ENCODE measurements at regions not wholly inside any gene's neighbourhood (a gene's known extent, or its start where the extent isn't known, plus 50 kb on each side); places are given as distances from the start of the nearest gene placed in this dataset.
"Not testable (repeated sequence)": the region's sequence is repeated elsewhere in the genome, so short reads cannot be mapped to it uniquely, and the experiment has no call there.

- no peak for DNase-seq
These were observed 616.5 kb downstream of the C6orf118 start for GRCh38 chr6:164692772-164693510.

GRCh38 chr6:164690702-164691500 lies 618.5 kb downstream of the C6orf118 start:
- DNase-seq, result no peak

GRCh38 chr6:164690241-164690640 lies 619.2 kb downstream of the C6orf118 start:
- DNase-seq, result no peak

DNA sequence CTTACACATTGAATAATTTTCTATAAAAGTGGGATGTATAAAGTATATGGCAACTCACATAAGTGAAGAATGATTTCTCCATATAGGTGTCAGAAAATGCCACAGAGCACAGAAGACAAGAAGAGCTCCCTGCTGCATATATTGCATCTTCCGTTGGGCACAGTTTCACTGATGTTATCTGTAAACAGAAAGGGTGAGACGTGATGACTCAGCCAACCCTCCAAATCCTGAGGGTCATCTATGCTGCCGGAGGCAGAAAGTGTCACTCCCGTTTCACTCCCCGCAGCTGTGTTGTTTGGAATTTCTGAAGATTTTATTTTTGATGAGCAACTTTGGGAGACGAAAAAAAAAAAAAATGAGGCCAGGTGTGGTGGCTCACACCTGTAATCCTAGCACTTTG lies 644.1 kb downstream of the C6orf118 start:
- no peak for DNase-seq

DNA sequence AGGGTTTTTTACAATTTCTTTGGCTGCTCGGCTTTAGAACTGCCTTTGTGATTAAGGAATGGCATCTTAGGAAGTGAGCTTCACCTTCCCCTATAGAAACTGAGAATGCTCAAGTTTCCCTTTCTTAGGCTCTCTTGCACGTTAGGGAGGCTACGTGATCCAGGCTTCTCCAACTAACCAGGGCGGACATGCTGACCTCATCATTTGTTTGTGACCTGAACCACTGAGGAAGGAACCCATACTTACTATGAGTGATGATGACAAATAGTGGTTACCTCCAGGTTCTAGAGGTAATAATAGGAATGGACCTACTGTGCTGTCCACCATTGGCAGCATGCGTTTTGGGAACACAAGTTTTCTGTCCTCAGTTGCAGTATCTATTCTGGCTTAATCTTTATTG lies 645.8 kb downstream of the C6orf118 start:
- DNase-seq, result no peak

DNA sequence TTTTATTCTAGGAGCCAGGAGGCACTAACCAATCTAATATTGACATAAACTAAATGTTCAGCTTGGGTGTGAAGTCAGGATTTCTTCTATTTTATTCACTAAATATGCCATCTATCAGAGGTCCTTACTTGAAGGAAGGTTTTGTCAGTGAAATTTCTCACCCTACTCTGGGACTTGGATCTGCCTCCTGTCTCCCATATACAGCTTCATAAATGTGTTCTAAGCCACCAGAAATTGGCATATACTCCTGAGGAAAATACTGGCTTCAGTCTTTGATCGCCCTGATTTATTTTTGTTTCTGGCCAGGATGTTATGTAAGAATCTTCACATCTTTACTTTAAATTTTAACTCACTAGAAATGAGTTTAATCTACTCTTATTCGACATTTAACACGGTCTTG lies 647.7 kb downstream of the C6orf118 start:
- no peak for DNase-seq

GRCh38 chr6:164660781-164661180 lies 648.6 kb downstream of the C6orf118 start:
- DNase-seq, result no peak

GRCh38 chr6:164640956-164641355 lies 668.4 kb downstream of the C6orf118 start:
- DNase-seq, result no peak

GRCh38 chr6:164628302-164628931 lies 681.0 kb downstream of the C6orf118 start:
- no peak for DNase-seq

- DNase-seq, result no peak
These were observed 692.4 kb downstream of the C6orf118 start for GRCh38 chr6:164616917-164617524.

- no peak for DNase-seq
These were observed 696.7 kb downstream of the C6orf118 start for GRCh38 chr6:164612751-164613150.

DNA sequence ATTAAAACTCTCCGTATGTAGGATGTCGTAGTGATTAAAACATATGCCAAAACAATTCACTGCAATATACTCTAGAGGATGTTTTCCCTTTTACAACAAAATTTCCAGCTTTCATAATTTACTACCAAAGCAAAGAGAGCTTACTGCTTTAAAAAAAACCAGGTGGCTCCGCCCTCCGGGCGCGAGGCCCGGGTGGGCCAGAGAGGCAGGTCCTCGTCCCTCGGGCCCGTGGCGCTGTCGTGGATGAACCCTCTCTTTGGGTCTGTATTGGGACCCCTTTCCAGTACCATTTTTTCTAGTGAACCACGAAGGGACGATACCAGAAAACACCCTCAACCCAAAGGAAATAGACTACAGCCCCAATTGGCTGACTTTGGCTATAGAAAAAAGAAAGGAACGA lies 698.5 kb downstream of the C6orf118 start:
- DNase-seq, result not testable (repeated sequence)

- not testable (repeated sequence) for DNase-seq
These were observed 707.0 kb downstream of the C6orf118 start for GRCh38 chr6:164602415-164602814.

DNA sequence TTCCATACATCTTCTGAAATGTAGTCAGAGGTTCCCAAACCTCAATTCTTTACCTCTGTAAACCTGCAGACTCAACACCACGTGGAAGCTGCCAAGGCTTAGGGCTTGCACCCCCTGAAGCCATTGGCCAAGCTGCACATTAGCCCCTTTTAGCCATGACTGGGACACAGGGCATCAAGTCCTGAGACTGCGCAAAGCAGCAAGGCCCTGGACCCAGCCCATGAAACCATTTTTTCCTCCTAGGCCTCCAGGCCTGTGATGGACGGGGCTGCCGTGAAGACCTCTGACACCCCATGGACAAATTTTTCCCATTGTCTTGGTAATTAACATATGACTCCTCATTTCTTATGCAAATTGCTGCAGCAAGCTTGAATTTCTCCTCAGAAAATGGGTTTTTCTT lies 727.8 kb downstream of the C6orf118 start:
- DNase-seq, result no peak

DNA sequence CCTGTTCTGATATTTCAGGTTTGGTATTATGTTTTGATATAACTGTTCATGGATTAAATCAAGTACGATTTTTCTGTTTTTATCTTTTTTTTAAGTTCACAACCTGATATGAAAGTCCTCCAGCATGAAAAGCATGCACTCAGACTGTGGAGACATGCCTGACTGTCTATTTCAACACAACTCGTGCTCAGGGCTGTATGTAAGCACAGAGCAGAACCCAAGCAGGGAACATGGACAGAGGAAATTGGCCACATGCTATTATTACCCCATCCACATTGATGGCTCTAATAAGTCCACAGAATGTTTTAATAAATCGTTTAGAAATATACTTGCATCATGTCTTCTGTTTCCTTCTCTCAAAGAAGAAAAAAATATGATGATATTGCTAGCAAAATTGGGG lies 730.4 kb downstream of the C6orf118 start:
- DNase-seq, result no peak

GRCh38 chr6:164578616-164579015 lies 730.8 kb downstream of the C6orf118 start:
- no peak for DNase-seq

GRCh38 chr6:164570801-164571200 lies 738.6 kb downstream of the C6orf118 start:
- no peak for DNase-seq

DNA sequence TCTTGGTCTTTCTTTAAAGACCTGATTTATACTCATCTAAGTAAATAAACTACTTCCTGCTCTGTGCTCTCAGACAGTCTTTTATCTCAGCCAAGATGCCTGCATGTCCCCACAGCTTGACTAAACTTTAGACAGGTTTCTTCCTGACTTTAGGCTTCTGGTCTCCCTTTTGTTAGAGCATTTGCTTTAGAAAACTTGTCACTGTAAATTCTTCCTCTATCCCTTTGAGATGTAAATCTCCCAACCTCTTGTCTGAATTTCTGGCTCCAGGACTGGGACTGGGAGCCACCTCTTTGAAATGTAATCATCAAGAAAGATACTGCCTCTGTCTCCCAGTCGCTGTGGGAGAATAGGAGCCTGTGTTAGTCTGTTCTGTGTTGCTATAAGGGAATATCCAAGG lies 739.9 kb downstream of the C6orf118 start:
- no peak for DNase-seq

DNA sequence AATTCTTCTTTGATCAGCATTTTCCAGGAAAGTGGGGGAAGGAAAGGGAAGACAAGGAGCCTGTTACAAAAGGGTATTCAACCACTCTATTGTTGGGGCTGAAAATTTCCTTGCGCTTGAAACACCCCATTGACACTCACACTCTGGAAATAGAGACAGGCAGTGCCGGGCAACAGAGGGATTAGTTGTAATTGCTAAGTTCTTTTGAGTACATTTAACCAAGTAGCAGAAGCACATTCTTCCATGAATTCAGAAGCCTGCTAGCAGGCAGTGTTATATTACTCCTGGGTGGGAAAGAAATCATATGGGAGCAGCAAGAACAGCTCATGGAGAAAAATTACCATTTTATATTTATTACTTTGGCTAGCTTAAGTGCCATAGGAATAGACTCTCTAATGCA lies 745.5 kb downstream of the C6orf118 start:
- no peak for DNase-seq

DNA sequence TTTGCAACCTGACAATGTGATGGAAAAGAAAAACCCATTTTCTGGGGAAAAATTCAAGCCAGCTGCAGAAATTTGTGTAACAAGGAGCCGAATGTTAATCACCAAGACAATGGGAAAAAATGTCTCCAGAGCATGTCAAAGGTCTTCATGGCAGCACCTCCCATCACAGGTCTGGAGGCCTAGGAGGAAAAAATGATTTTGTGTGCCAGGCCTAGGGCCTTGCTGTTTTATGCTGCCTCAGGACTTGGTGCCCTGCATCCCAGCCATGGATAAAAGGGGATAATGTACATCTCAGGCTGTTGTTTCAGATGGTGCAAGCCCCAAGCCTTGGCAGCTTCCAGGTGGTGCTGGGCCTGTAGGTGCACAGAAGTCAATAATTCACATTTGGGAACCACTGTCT lies 747.7 kb downstream of the C6orf118 start:
- DNase-seq, result no peak

GRCh38 chr6:164554700-164555476 lies 754.5 kb downstream of the C6orf118 start:
- DNase-seq, result no peak

- DNase-seq, result no peak
These were observed 755.2 kb downstream of the C6orf118 start for GRCh38 chr6:164554226-164554625.

DNA sequence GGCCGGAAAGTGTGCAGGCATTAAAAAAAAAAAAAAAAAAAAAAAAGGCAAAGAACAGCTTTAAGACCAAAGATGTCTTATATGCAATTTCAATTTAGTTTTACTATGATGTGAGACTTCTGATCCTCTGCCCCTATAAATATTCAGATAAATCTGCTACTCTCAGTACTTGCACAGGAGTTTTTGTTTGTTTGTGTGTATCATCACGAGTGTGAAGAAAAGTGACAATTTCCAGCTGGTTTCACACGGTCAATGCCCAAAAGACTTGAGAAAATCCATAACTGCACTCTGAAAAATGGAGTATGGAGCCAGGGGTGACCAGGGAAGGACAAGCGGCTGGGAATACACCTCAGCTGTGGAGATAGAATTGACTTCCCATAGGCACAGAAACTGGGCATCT lies 757.7 kb downstream of the C6orf118 start:
- DNase-seq, result no peak

Data from T-helper 9 cell (primary cell).